ENCODE measurements at regions not wholly inside any gene's neighbourhood (a gene's known extent, or its start where the extent isn't known, plus 50 kb on each side); places are given as distances from the start of the nearest gene placed in this dataset.
A peak's percentile ranks its signal among the peaks of the same experiment; 100 is the strongest.
"Not testable (repeated sequence)": the region's sequence is repeated elsewhere in the genome, so short reads cannot be mapped to it uniquely, and the experiment has no call there.

- H3K4me1 ChIP-seq (ENCODE audit: control insufficient read depth, insufficient read depth, low read length); H3K4me2 ChIP-seq (ENCODE audit: control insufficient read depth, insufficient read depth); intact Hi-C loops (cut with micrococcal nuclease; ENCODE audit: unreplicated experiment); CTCF ChIA-PET; H4K20me1 ChIP-seq (ENCODE audit: control insufficient read depth, insufficient read depth); RAD21 ChIA-PET (ENCODE audit: unreplicated experiment); H3K4me3 ChIP-seq; POLR2A ChIA-PET; H3K9ac ChIP-seq (ENCODE audit: control insufficient read depth, insufficient read depth, low read length); SMC1A ChIA-PET (ENCODE audit: uncharacterized antibody, unreplicated experiment); in situ Hi-C loops (cut with MboI); ATAC-seq; H3K27ac ChIP-seq (ENCODE audit: control insufficient read depth, insufficient read depth); DNase-seq (ENCODE audit: low read depth, low spot score); FAIRE-seq; H3K9me3 ChIP-seq (replicated peaks; ENCODE audit: control insufficient read depth, insufficient read depth, low read length); H3K27me3 ChIP-seq (replicated peaks in 1 of 2; ENCODE audit: control insufficient read depth in 2 of 2, insufficient read depth in 2 of 2, low read length in 1 of 2); H2AFZ ChIP-seq (ENCODE audit: control insufficient read depth, low read depth, low read length); H3K79me2 ChIP-seq (ENCODE audit: control insufficient read depth, insufficient read depth, low read length); H3K36me3 ChIP-seq (ENCODE audit: control insufficient read depth in 2 of 2, insufficient read depth in 2 of 2, low read length in 1 of 2); BruUV-seq (replicated peaks): not testable (repeated sequence)
- 84% methylated on average over 21 of the region's 21 CpGs for WGBS (ENCODE audit: insufficient coverage, insufficient replicate concordance, low lambda C conversion rate, missing lambda C conversion rate)
Observed at GRCh38 chr1:76699646-76700045, 167.6 kb upstream of the ST6GALNAC5 start.

GRCh38 chr1:76700200-76700599 lies 167.1 kb upstream of the ST6GALNAC5 start:
- H3K9ac ChIP-seq (ENCODE audit: control insufficient read depth, insufficient read depth, low read length); SMC1A ChIA-PET (ENCODE audit: uncharacterized antibody, unreplicated experiment); H3K36me3 ChIP-seq (ENCODE audit: control insufficient read depth in 2 of 2, insufficient read depth in 2 of 2, low read length in 1 of 2); H3K4me2 ChIP-seq (ENCODE audit: control insufficient read depth, insufficient read depth); H3K4me3 ChIP-seq; H4K20me1 ChIP-seq (ENCODE audit: control insufficient read depth, insufficient read depth); FAIRE-seq; H3K79me2 ChIP-seq (ENCODE audit: control insufficient read depth, insufficient read depth, low read length); BruUV-seq (replicated peaks); POLR2A ChIA-PET; H3K9me3 ChIP-seq (replicated peaks; ENCODE audit: control insufficient read depth, insufficient read depth, low read length); H3K27me3 ChIP-seq (replicated peaks in 1 of 2; ENCODE audit: control insufficient read depth in 2 of 2, insufficient read depth in 2 of 2, low read length in 1 of 2); CTCF ChIA-PET; H3K4me1 ChIP-seq (ENCODE audit: control insufficient read depth, insufficient read depth, low read length); H2AFZ ChIP-seq (ENCODE audit: control insufficient read depth, low read depth, low read length); H3K27ac ChIP-seq (ENCODE audit: control insufficient read depth, insufficient read depth); in situ Hi-C loops (cut with MboI); intact Hi-C loops (cut with micrococcal nuclease; ENCODE audit: unreplicated experiment); DNase-seq (ENCODE audit: low read depth, low spot score); RAD21 ChIA-PET (ENCODE audit: unreplicated experiment); ATAC-seq: not testable (repeated sequence)
- 52% methylated on average over 12 of the region's 12 CpGs for WGBS (ENCODE audit: insufficient coverage, insufficient replicate concordance, low lambda C conversion rate, missing lambda C conversion rate)

GRCh38 chr1:76705560-76705959 lies 161.7 kb upstream of the ST6GALNAC5 start:
- Histone ChIP-seq H3K27ac (ENCODE audit: control insufficient read depth, insufficient read depth) (no peak overlapping the region), H3K4me3 (no peak overlapping the region), H3K9me3 (replicated peaks; ENCODE audit: control insufficient read depth, insufficient read depth, low read length) (no peaks in the 10 kb centered on the region), H4K20me1 (ENCODE audit: control insufficient read depth, insufficient read depth) (no peaks in the 10 kb centered on the region; the same call in 1 of the 2 replicates), H2AFZ (ENCODE audit: control insufficient read depth, low read depth, low read length) (no peak overlapping the region), H3K27me3 (replicated peaks in 1 of 2; ENCODE audit: control insufficient read depth in 2 of 2, insufficient read depth in 2 of 2, low read length in 1 of 2) (no peaks in the 10 kb centered on the region), H3K9ac (ENCODE audit: control insufficient read depth, insufficient read depth, low read length) (no peak overlapping the region), H3K4me2 (ENCODE audit: control insufficient read depth, insufficient read depth) (no peak overlapping the region), H3K4me1 (ENCODE audit: control insufficient read depth, insufficient read depth, low read length) (no peaks in the 10 kb centered on the region), H3K36me3 (ENCODE audit: control insufficient read depth in 2 of 2, insufficient read depth in 2 of 2, low read length in 1 of 2) (no peaks in the 10 kb centered on the region), H3K79me2 (ENCODE audit: control insufficient read depth, insufficient read depth, low read length) (no peaks in the 10 kb centered on the region)
- DNase-seq (ENCODE audit: low read depth, low spot score), result no peak
- FAIRE-seq, result no peak
- ChIA-PET SMC1A (ENCODE audit: uncharacterized antibody, unreplicated experiment) (no interaction called here), POLR2A (no interaction called here), RAD21 (ENCODE audit: unreplicated experiment) (no interaction called here), CTCF (interaction anchor here (1.3 kb wide), 1 partner anchor 21 kb away, joined by 3 read pairs; no protein-coding TSS in a partner anchor)
- in situ Hi-C loops (cut with MboI), result no loop called here
- no TSS peak for BruUV-seq (replicated peaks)
- no peak for TF ChIP-seq FOXM1 (IDR thresholded peaks at IDR 0.05; ENCODE audit: low read depth, low read length)
- no peak for TF ChIP-seq CHD4 (IDR thresholded peaks at IDR 0.05)
- TF ChIP-seq HDAC2 (IDR thresholded peaks at IDR 0.05), result no peak
- no peak for TF ChIP-seq ZNF687 (IDR thresholded peaks at IDR 0.05)
- TF ChIP-seq GATAD2B (conservative IDR thresholded peaks at IDR 0.05; ENCODE audit: low read depth), result no peak
- TF ChIP-seq ZNF24 (IDR thresholded peaks at IDR 0.05), result no peak
- no peak for TF ChIP-seq CBFB (IDR thresholded peaks at IDR 0.05; ENCODE audit: low read depth)
- no peak for TF ChIP-seq POLR2A (IDR thresholded peaks at IDR 0.05; ENCODE audit: low read depth, low read length)
- 1% methylated on average over 4 of the region's 4 CpGs for WGBS (ENCODE audit: insufficient coverage, insufficient replicate concordance, low lambda C conversion rate, missing lambda C conversion rate)
- ATAC-seq, result peak; percentile 65
- intact Hi-C loops (cut with micrococcal nuclease; ENCODE audit: unreplicated experiment), result no loop called here

Measured in GM12878 (cell line).